Nephron (organoid): ENCODE measurements at regions not wholly inside any gene's neighbourhood (a gene's known extent, or its start where the extent isn't known, plus 50 kb on each side); places are given as distances from the start of the nearest gene placed in this dataset.

ENCODE experiments used
- H3K27ac Mint-ChIP-seq, 3 experiments: 2 replicates each; pipeline ENCODE4 v1.8.0; 2020; ENCODE audit warnings: mixed read lengths in 3 of 3, mild to moderate bottlenecking in 2 of 3, moderate library complexity in 1 of 3
- H3K27me3 Mint-ChIP-seq: 2 replicates; pipeline ENCODE4 v1.8.0; 2021; ENCODE audit warnings: low read depth, mild to moderate bottlenecking, moderate library complexity, mixed read lengths
- H3K36me3 Mint-ChIP-seq: 2 replicates; pipeline ENCODE4 v1.8.0; 2020; ENCODE audit warnings: low read depth, mixed read lengths
- H3K4me1 Mint-ChIP-seq: 2 replicates; pipeline ENCODE4 v1.8.0; 2020; ENCODE audit warnings: mixed read lengths
- H3K4me3 Mint-ChIP-seq, 3 experiments: 2 replicates each; pipeline ENCODE4 v1.8.0; 2020; ENCODE audit warnings: mild to moderate bottlenecking in 3 of 3, mixed read lengths in 3 of 3, moderate library complexity in 2 of 3
- H3K9me3 Mint-ChIP-seq: 2 replicates; pipeline ENCODE4 v1.8.0; 2020; ENCODE audit warnings: mixed read lengths
- CTCF ChIP-seq, 3 experiments: fragments of 200-600 bp; sonication (generic); IDR thresholded peaks; one replicate each; pipeline ENCODE4 v1.5.0; 2021; ENCODE audit warnings: antibody characterized with exemption in 3 of 3; ENCODE audit not compliant: unreplicated experiment in 3 of 3

- H3K4me3 Mint-ChIP-seq, result no peak overlapping the region
- no peak for TF ChIP-seq CTCF (IDR thresholded peaks at IDR 0.05; ENCODE audit: unreplicated experiment in 3 of 3)
- peaks cover 5% of the 10 kb centered on the region for H3K9me3 Mint-ChIP-seq
- H3K36me3 Mint-ChIP-seq, result no peaks in the 10 kb centered on the region
- H3K27ac Mint-ChIP-seq, result peak overlapping the region in 1 of 3 experiments; percentile 3
- H3K27me3 Mint-ChIP-seq, result peaks cover 13% of the 10 kb centered on the region
- H3K4me1 Mint-ChIP-seq, result peaks cover 9% of the 10 kb centered on the region
Observed at GRCh38 chr9:108445431-108446071, 410.2 kb downstream of the ACTL7B start.

- peaks cover 5% of the 10 kb centered on the region for H3K9me3 Mint-ChIP-seq
- H3K27me3 Mint-ChIP-seq, result peaks cover 8% of the 10 kb centered on the region
- H3K4me1 Mint-ChIP-seq, result peaks cover 9% of the 10 kb centered on the region
Observed at GRCh38 chr9:108444400-108445358, 411.1 kb downstream of the ACTL7B start.

GRCh38 chr9:108443741-108444140 is 412.0 kb downstream of the ACTL7B start:
- H3K4me3 Mint-ChIP-seq, result no peak overlapping the region
- no peaks in the 10 kb centered on the region for H3K27me3 Mint-ChIP-seq
- peaks cover 5% of the 10 kb centered on the region for H3K9me3 Mint-ChIP-seq
- no peaks in the 10 kb centered on the region for H3K36me3 Mint-ChIP-seq
- TF ChIP-seq CTCF (IDR thresholded peaks at IDR 0.05; ENCODE audit: unreplicated experiment in 3 of 3), result no peak
- peak overlapping the region in 1 of 3 experiments; percentile 31 for H3K27ac Mint-ChIP-seq
- H3K4me1 Mint-ChIP-seq, result peaks cover 9% of the 10 kb centered on the region

More at GRCh38 chr9:108444400-108445358, 411.1 kb downstream of the ACTL7B start:
- TF ChIP-seq CTCF (IDR thresholded peaks at IDR 0.05; ENCODE audit: unreplicated experiment in 3 of 3), result no peak
- H3K4me3 Mint-ChIP-seq, result no peak overlapping the region
- peak overlapping the region in 1 of 3 experiments; percentile 3 for H3K27ac Mint-ChIP-seq
- H3K36me3 Mint-ChIP-seq, result no peaks in the 10 kb centered on the region

- H3K4me3 Mint-ChIP-seq, result no peak overlapping the region
- H3K27ac Mint-ChIP-seq, result peak overlapping the region in 1 of 3 experiments; percentile 2
- H3K4me1 Mint-ChIP-seq, result peaks cover 9% of the 10 kb centered on the region
- H3K27me3 Mint-ChIP-seq, result no peaks in the 10 kb centered on the region
- no peaks in the 10 kb centered on the region for H3K36me3 Mint-ChIP-seq
- no peak for TF ChIP-seq CTCF (IDR thresholded peaks at IDR 0.05; ENCODE audit: unreplicated experiment in 3 of 3)
- H3K9me3 Mint-ChIP-seq, result peaks cover 5% of the 10 kb centered on the region
Observed at GRCh38 chr9:108443019-108443633, 412.7 kb downstream of the ACTL7B start.

- Mint-ChIP-seq H3K4me3 (no peak overlapping the region), H3K27ac (peak overlapping the region in 1 of 3 experiments; percentile 2), H3K36me3 (no peaks in the 10 kb centered on the region), H3K4me1 (peaks cover 9% of the 10 kb centered on the region), H3K9me3 (peaks cover 5% of the 10 kb centered on the region), H3K27me3 (no peaks in the 10 kb centered on the region)
- TF ChIP-seq CTCF (IDR thresholded peaks at IDR 0.05; ENCODE audit: unreplicated experiment in 3 of 3), result no peak
Observed at GRCh38 chr9:108442627-108443018, 413.2 kb downstream of the ACTL7B start.
